Peyer's patch (tissue), 4 donors: ENCODE measurements at regions not wholly inside any gene's neighbourhood (a gene's known extent, or its start where the extent isn't known, plus 50 kb on each side); places are given as distances from the start of the nearest gene placed in this dataset.

Experiments used
- POLR2A ChIP-seq, 2 donors: fragments of 450-650 bp; IDR thresholded peaks; one replicate each; pipeline ENCODE4 v1.5.1; 2017; ENCODE audit warnings: antibody characterized with exemption in 2 of 2, mild to moderate bottlenecking in 2 of 2, moderate library complexity in 2 of 2
- TF ChIP-seq, protein P1 (sequence below), 6 experiments: fragments of 450-650 bp in 4 of 6; fragments of 200-600 bp in 2 of 6; sonication (generic) in 1 of 6; IDR thresholded peaks; one replicate each; pipeline ENCODE4 v1.5.1; 2017 to 2019; ENCODE audit warnings: antibody characterized with exemption in 6 of 6, mild to moderate bottlenecking in 3 of 6, moderate library complexity in 1 of 6

DNA sequence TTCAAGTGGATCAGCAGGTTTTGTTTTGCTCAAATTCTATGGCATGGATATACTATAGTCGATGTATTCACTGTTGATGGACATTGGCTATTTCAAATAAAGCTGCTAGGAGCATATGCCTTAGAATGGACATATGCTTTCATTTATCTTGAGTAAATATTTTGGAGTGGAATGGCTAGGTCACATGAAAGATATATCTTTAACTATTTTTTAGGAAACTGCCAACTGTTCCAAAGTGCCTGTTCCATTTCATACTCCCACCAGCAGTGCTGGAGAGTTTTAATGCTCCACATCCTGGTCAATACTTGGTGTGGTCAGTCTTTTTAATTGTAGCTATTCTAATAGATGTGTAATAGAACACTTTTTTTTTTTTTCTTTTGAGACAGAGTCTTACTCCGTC lies 81.1 kb upstream of the PIM1 start:
- TF ChIP-seq, protein P1, sequence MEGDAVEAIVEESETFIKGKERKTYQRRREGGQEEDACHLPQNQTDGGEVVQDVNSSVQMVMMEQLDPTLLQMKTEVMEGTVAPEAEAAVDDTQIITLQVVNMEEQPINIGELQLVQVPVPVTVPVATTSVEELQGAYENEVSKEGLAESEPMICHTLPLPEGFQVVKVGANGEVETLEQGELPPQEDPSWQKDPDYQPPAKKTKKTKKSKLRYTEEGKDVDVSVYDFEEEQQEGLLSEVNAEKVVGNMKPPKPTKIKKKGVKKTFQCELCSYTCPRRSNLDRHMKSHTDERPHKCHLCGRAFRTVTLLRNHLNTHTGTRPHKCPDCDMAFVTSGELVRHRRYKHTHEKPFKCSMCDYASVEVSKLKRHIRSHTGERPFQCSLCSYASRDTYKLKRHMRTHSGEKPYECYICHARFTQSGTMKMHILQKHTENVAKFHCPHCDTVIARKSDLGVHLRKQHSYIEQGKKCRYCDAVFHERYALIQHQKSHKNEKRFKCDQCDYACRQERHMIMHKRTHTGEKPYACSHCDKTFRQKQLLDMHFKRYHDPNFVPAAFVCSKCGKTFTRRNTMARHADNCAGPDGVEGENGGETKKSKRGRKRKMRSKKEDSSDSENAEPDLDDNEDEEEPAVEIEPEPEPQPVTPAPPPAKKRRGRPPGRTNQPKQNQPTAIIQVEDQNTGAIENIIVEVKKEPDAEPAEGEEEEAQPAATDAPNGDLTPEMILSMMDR (IDR thresholded peaks at IDR 0.05), result no peak
- TF ChIP-seq POLR2A (IDR thresholded peaks at IDR 0.05), result no peak
